Transverse colon (tissue), 3 donors: ENCODE measurements at regions not wholly inside any gene's neighbourhood (a gene's known extent, or its start where the extent isn't known, plus 50 kb on each side); places are given as distances from the start of the nearest gene placed in this dataset.

Experiments used
- CTCF ChIP-seq, 5 experiments: fragments of 200-600 bp in 3 of 5; fragments of 450-650 bp in 2 of 5; sonication (generic) in 3 of 5; IDR thresholded peaks; 1 replicate in 2 of 5; 2 replicates in 3 of 5; pipeline ENCODE4 v1.5.1; 2016 to 2017; ENCODE audit warnings: antibody characterized with exemption in 5 of 5, inconsistent platforms in 3 of 5, mild to moderate bottlenecking in 2 of 5, moderate library complexity in 1 of 5
- POLR2A ChIP-seq: fragments of 450-650 bp; IDR thresholded peaks from one replicate; pipeline ENCODE4 v1.6.1; 2016; ENCODE audit warnings: antibody characterized with exemption, mild to moderate bottlenecking, moderate library complexity

- TF ChIP-seq CTCF (IDR thresholded peaks at IDR 0.05), result no peak
- TF ChIP-seq POLR2A, result no peak
Observed at GRCh38 chr4:176451443-176451842, 131.7 kb downstream of the SPCS3 start.
